GM18951 (cell line): ENCODE measurements at regions not wholly inside any gene's neighbourhood (a gene's known extent, or its start where the extent isn't known, plus 50 kb on each side); places are given as distances from the start of the nearest gene placed in this dataset.

ENCODE experiments used
- POLR2A ChIP-seq: IDR thresholded peaks from 4 replicates; pipeline ENCODE4 v1.6.1; 2011; ENCODE audit warnings: mild to moderate bottlenecking; ENCODE audit not compliant: insufficient read length, insufficient read depth; ENCODE audit errors: extremely low read depth
- in situ Hi-C: fragments of 300-500 bp; cut with MboI; formaldehyde crosslinking; loops from one replicate; pipeline ENCODE4 v1.12.0; 2022; ENCODE audit warnings: low sequenced_read_pairs, mixed read lengths, inconsistent platforms; ENCODE audit not compliant: unreplicated experiment

DNA sequence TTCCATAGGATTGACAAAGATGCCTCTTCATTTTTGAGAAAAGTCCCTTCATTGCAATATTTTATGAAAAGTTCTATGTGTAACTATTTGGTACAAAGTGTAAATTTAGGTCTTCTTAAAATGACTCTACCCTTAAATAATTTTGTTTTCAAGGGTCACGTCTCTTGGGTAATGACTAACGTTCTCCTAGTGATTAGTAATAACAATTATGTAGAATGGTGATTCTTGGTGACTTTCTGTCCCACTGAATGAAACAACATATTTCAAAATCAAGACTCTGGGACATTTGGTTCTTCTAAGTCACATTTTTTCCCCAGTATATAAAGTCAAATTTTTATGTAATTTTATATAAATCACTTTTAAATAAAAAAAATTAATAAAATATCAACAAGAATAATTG lies 277.5 kb upstream of the ADAMTS5 start:
- no peak for TF ChIP-seq POLR2A
- in situ Hi-C loops = no loop called here

DNA sequence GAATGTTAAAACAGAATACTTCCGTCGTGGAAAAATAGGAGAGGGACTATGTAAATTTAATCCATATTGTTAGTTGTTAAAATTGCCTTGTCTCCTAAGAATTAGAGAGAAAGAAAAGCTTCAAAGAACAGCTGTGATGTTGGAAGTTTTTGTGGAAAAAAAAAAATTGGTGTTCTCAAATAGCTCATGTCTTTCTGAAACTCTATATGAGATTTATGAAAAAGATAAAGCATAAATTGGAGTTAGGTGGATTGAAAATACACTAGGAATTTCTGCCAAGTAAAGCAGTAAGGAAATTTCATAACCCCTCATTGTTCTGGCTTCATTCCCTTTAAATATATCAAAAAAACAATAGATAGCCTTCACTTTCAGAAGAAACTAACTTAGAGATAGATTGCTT lies 274.0 kb upstream of the ADAMTS5 start:
- TF ChIP-seq POLR2A = no peak
- in situ Hi-C loops = no loop called here

DNA sequence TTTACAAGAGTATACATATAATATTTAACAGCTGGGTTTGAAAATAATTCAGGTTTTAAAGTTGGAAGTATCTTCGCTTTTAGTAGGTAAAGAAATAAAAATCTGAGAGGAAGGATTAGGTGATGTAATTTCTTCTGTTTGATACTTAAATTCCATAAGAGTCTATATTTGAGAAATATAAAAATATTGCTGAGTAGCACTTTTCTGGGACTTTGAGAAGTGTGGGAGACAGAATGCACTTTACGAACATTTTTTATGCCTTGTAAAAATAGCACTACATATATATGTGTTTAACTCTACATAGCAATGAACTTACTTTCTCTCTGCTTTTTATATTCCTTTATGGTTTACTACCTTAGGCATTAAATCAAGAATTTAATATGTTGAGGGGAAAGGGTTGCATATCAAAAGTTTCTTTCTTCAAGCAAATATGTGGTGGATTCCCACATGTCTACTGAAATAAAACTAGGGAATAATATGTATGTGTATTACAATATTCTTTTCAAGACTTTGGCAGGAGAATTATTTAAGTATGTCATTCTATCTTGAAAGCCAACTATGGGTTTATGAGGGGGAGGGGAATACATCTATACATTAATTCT lies 266.7 kb upstream of the ADAMTS5 start:
- TF ChIP-seq POLR2A = no peak
- in situ Hi-C loops = no loop called here

DNA sequence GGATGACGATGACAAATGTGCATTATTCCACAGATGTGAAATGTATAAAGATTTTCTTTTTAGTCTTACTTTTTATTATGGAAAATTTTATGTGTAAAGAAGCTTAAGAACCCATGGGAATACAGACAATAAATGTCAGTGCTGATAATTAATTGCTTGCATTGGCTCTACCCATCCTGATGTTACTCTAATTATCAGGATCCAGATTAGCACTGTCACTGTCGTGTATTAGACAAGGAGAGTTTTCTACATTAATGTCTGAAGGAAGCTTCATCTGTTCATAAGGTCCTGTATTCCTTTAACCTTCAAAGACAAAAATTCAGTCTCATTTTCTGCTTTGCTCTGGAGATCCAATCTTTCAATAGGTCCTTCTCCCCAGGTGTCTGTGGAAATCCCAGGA lies 259.1 kb upstream of the ADAMTS5 start:
- in situ Hi-C loops = no loop called here
- no peak for TF ChIP-seq POLR2A

DNA sequence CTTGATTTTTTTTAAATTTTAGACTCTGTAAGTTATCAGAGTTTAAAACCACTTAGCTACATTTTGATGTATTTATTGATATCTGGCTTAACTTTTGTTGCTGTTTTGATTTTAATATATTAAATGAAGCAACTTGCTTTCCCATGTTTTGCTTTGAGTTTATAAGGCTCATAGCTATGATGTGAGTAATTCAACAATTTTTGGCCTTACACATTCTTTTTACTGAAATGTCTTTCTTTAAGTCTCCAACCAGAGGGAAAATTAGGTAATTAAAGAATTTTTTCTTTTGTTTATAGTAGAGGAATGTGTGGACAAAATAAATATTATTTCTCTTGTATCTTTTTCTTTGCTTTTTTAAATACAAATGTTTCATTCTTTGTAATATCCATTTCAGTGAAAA lies 258.3 kb upstream of the ADAMTS5 start:
- in situ Hi-C loops = no loop called here
- TF ChIP-seq POLR2A = no peak

DNA sequence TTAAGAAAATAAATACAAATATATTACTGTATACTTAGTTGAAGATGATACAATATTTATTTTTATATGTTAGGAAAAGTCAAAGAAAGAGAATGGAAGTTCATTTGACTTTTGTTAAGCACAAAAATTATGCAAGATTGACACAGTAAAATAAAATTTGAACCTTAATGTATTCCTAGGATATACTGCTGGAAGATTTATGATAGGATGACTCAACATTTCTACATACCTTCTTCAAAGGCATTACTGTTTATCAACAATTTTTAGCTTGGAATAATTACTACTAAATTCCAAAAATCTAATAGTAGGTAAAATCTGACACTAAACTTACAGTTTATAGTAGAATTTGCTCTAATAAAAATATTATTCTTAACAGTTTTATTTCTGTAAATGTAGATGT lies 257.3 kb upstream of the ADAMTS5 start:
- TF ChIP-seq POLR2A = no peak
- in situ Hi-C loops = no loop called here

DNA sequence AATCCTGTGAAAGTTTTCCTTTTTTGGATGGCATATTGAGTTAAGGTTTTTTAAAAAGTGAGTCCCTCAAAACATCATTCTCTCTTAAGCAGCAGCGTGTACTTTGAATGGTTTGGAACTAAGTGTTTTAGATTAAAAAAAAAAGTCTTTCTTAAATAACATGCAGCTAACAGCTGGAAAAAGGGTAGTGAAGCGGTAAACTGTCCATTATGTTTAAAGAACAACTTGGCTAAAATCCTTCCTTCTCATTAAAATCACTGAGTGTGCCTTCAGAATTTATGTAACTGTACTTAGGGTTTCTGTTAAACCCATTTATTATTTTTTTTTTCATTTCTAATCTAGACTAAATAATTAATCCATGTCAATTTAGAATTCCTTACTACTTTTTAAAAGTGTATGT lies 254.2 kb upstream of the ADAMTS5 start:
- TF ChIP-seq POLR2A = no peak
- in situ Hi-C loops = no loop called here

DNA sequence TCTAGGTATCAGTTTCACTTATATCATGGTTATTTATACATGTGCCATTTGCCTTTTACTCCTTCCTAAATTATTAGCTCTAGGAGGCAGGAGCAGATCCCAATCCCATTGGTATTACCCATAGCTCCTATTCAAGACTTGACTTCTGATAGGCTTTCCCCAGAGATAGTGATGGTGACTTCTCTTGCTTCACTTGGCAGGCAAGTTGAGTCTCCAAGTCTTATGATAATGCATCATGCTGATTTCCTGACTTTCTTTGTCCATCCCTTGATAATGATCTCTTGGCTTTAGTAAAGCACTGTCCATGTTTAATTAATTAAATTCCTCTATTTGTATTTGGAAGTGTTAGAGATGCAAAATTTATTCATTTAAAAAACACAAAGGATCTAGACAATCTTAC lies 253.5 kb upstream of the ADAMTS5 start:
- TF ChIP-seq POLR2A = no peak
- in situ Hi-C loops = no loop called here

DNA sequence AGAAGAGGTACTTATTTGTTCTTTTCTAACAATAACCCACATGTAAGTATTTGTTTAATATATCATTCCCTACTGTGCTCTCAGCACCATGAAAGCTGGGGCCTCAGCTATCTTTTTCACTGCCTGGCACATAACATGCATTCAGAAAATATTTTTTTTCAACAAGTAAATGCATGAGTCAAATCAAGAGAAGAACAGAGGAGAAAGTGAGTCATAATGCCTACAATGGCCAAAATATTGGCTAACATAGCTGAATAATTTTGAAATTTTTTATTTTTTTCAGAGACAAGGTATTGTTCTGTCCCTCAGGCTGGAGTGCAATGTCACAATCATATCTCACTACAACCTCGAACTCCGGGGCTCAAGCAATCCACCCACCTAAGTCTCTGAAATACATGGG lies 252.2 kb upstream of the ADAMTS5 start:
- in situ Hi-C loops = no loop called here
- no peak for TF ChIP-seq POLR2A

DNA sequence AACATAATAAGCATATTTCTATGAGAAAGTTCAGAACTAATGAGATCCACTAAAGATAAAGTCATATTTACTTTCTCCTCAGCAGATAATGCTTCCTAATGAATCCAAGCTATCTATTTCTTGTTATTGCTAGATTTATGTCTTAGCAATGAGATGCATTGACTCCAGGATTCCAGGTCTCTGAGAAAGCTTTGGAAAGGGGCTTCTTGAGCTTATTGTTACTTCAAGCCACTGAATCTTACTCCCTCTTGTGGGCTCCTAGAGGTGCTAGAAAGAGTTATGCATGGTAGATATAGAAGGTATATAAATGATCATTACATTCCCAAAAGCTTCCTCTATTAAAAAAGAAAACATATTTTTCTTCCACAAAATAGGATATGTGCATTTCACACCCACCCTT lies 246.4 kb upstream of the ADAMTS5 start:
- in situ Hi-C loops = no loop called here
- TF ChIP-seq POLR2A = no peak

DNA sequence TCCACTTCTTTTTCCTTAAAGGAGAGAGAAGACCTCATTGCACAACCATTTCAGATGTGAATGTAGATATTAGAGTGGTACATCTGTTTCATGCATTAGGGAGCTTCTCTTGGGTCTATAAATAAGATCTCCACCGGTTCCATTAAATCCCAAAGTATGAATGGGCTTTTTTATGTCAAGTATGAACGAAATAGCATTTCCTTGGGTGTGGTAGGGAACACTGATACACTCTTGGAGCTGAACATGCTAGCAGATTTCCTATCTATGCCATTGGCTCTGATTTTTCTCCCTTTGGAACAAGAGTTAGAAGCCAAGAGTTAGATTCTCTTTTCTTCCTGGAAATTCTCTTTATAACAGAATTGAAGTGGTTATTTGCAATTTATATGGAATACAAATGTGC lies 245.6 kb upstream of the ADAMTS5 start:
- in situ Hi-C loops = no loop called here
- TF ChIP-seq POLR2A = no peak

DNA sequence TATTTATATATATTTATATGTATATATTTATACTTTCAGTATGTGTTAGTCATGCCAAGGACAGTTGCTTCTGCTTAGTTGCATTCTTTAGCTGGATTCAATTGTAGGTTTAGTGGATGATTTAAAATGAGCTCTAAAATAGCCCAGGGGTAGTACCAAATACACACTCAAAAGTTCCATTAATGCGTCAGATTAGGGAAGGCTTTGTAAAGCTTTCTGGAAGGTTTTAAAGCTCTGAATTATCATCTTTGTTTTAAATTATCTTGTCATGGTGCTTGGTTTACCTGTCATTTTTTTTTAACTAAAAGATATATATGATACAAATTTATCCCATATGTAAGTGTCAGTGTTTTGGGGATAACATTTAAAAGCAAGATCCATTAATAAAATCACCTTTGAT lies 242.7 kb upstream of the ADAMTS5 start:
- in situ Hi-C loops = no loop called here
- TF ChIP-seq POLR2A = no peak

DNA sequence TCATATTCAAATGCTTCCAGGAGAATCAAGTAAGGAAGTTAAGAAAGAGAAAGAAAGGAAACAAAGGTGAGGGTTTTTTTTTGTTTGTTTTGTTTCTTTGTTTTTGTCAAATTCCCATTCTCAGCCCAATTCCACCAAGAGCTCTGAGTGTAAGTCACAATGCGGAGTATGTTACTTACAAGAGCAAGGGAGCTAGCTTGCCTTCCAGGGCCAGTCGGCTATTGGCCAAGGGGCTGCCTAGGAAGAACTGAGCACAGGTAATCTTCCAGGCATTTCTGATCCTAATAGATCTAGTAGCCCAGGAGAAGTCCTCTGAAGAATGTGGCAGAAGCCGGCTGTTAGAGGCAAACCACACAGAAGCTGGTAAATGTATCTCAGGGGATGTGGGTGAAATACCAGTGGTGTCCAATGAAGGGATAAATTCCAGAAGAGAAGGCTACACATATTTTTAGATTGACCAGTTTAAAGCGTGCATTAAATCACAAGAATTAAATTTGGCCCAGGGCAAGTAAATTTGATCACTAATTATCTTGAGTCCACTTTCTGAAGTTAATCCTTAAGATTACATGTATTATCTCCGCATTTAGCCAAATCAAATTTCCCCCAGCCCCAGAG lies 239.6 kb upstream of the ADAMTS5 start:
- in situ Hi-C loops = no loop called here
- no peak for TF ChIP-seq POLR2A

DNA sequence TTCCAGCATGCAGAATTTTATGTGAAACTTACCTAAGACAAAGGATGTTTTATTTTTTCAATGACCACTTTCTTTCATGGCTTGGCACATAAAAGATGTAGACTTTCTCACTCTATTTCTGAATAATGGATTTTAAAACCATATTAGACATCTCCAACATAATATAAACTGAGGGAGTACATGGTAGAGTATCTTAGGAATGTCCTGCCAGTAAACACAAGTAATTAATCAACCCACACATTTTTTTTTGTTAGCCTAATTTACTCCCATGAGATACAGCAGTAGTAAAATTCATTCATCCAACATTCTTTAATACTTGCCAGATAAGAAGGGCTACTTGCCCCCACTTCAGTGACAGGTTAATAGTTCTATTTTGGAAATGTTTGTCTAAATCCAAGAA lies 235.4 kb upstream of the ADAMTS5 start:
- in situ Hi-C loops = no loop called here
- no peak for TF ChIP-seq POLR2A

DNA sequence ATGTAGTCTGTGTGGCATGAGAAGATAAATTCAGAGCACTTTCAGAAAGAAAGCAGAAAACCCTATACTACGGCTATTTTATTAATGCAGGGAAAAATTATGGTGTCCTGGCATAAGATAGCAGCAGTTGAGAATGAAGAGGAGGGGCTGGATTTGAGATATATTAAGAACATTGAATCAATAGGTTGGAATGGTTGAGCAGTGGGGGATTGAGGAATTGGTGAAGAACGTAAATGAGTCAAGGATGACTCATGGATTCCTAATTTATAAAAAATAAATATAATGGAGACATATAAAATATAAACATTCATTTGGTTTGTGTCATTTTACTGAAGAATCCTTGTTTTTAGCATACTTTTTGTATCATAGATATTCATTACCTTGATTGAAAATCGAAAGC lies 234.3 kb upstream of the ADAMTS5 start:
- in situ Hi-C loops = no loop called here
- no peak for TF ChIP-seq POLR2A
